Breast epithelium (tissue), 4 donors: ENCODE measurements at regions not wholly inside any gene's neighbourhood (a gene's known extent, or its start where the extent isn't known, plus 50 kb on each side); places are given as distances from the start of the nearest gene placed in this dataset.

ENCODE experiments used
- DNase-seq, 2 donors: peaks; one replicate each; pipeline ENCODE4 v3.0.0-alpha.2; 2019; ENCODE audit warnings: low spot score in 2 of 2
- H3K27ac ChIP-seq, 2 donors: fragments of 200-600 bp; sonication (generic) in 1 of 2; one replicate each; pipeline ENCODE4 v1.5.1; 2016 to 2019; ENCODE audit warnings: mild to moderate bottlenecking in 1 of 2
- H3K27me3 ChIP-seq, 2 donors: fragments of 200-600 bp; sonication (generic) in 1 of 2; one replicate each; pipeline versions ENCODE4 v1.5.1 to v1.6.0; 2017 to 2019; ENCODE audit warnings: control low read depth in 1 of 2, mild to moderate bottlenecking in 1 of 2
- H3K36me3 ChIP-seq: fragments of 200-600 bp; one replicate; pipeline ENCODE4 v1.5.1; 2019
- H3K4me1 ChIP-seq, 2 donors: fragments of 200-600 bp; sonication (generic); one replicate each; pipeline ENCODE4 v1.5.1; 2016 to 2019; ENCODE audit warnings: control low read depth in 1 of 2
- H3K4me3 ChIP-seq, 3 donors: fragments of 200-600 bp; sonication (generic); 1 replicate in 2 of 3; 2 replicates in 1 of 3; pipeline ENCODE4 v1.5.1; 2016 to 2019; ENCODE audit warnings: mild to moderate bottlenecking in 3 of 3, moderate library complexity in 2 of 3
- H3K9me3 ChIP-seq, 2 donors: fragments of 200-600 bp; sonication (generic) in 1 of 2; one replicate each; pipeline ENCODE4 v1.5.1; 2016 to 2019; ENCODE audit warnings: control low read depth in 1 of 2
- CTCF ChIP-seq, 3 donors: fragments of 450-650 bp; IDR thresholded peaks; one replicate each; pipeline ENCODE4 v1.5.1; 2016 to 2017; ENCODE audit warnings: antibody characterized with exemption in 3 of 3, mild to moderate bottlenecking in 3 of 3, moderate library complexity in 3 of 3
- POLR2A ChIP-seq: fragments of 450-650 bp; IDR thresholded peaks from one replicate; pipeline ENCODE4 v1.6.1; 2016; ENCODE audit warnings: antibody characterized with exemption, mild to moderate bottlenecking, moderate library complexity
- POLR2AphosphoS5 ChIP-seq, 3 donors: sonication (generic); formaldehyde crosslinking; IDR thresholded peaks; one replicate each; pipeline ENCODE4 v1.6.1; 2017; ENCODE audit warnings: antibody characterized with exemption in 3 of 3
- intact Hi-C: fragments of 100-400 bp; cut with DNase I; formaldehyde crosslinking; loops from one replicate; pipeline ENCODE4 v1.15.1; 2023; ENCODE audit warnings: low total_unique reads

- TF ChIP-seq CTCF (IDR thresholded peaks at IDR 0.05) = no peak
- no peak for TF ChIP-seq POLR2A
- no peak for TF ChIP-seq POLR2AphosphoS5 (IDR thresholded peaks at IDR 0.05)
- H3K4me1 ChIP-seq = no peaks in the 10 kb centered on the region
- H3K27ac ChIP-seq = no peak overlapping the region
- H3K36me3 ChIP-seq = no peaks in the 10 kb centered on the region
- H3K27me3 ChIP-seq = no peaks in the 10 kb centered on the region
- no peak overlapping the region for H3K4me3 ChIP-seq
- intact Hi-C loops = loop anchor here (5.0 kb wide), 1 partner anchor 831 kb away; no protein-coding TSS in a partner anchor
- peaks cover 0 to 4% of the 10 kb centered on the region in 2 donors for H3K9me3 ChIP-seq
- DNase-seq = no peak
Measured at GRCh38 chr11:109223451-109223850, 198.5 kb upstream of the C11orf87 start.

- no peak for TF ChIP-seq POLR2AphosphoS5 (IDR thresholded peaks at IDR 0.05)
- no peak for TF ChIP-seq CTCF (IDR thresholded peaks at IDR 0.05)
- TF ChIP-seq POLR2A = no peak
- Histone ChIP-seq H3K9me3 (no peaks in the 10 kb centered on the region), H3K36me3 (no peaks in the 10 kb centered on the region), H3K27me3 (no peaks in the 10 kb centered on the region), H3K27ac (no peak overlapping the region), H3K4me3 (no peak overlapping the region), H3K4me1 (no peaks in the 10 kb centered on the region)
- intact Hi-C loops = no loop called here
- DNase-seq = no peak
Measured at GRCh38 chr11:109229682-109230081, 192.3 kb upstream of the C11orf87 start.

GRCh38 chr11:109236188-109236587 lies 185.8 kb upstream of the C11orf87 start:
- no peak for TF ChIP-seq POLR2A
- no peak for TF ChIP-seq CTCF (IDR thresholded peaks at IDR 0.05)
- no peak for TF ChIP-seq POLR2AphosphoS5 (IDR thresholded peaks at IDR 0.05)
- H3K4me1 ChIP-seq = no peaks in the 10 kb centered on the region
- DNase-seq = no peak
- H3K27me3 ChIP-seq = no peaks in the 10 kb centered on the region
- H3K36me3 ChIP-seq = no peaks in the 10 kb centered on the region
- intact Hi-C loops = no loop called here
- no peak overlapping the region for H3K4me3 ChIP-seq
- H3K27ac ChIP-seq = no peak overlapping the region
- no peaks in the 10 kb centered on the region for H3K9me3 ChIP-seq

- intact Hi-C loops = no loop called here
- H3K36me3 ChIP-seq = no peaks in the 10 kb centered on the region
- H3K9me3 ChIP-seq = no peaks in the 10 kb centered on the region
- no peak overlapping the region for H3K27ac ChIP-seq
- no peaks in the 10 kb centered on the region for H3K4me1 ChIP-seq
- H3K27me3 ChIP-seq = no peaks in the 10 kb centered on the region
- DNase-seq = no peak
- no peak for TF ChIP-seq POLR2A
- no peak for TF ChIP-seq POLR2AphosphoS5 (IDR thresholded peaks at IDR 0.05)
- no peak for TF ChIP-seq CTCF (IDR thresholded peaks at IDR 0.05)
- no peak overlapping the region for H3K4me3 ChIP-seq
Measured at GRCh38 chr11:109236696-109237095, 185.3 kb upstream of the C11orf87 start.

- no peak for TF ChIP-seq POLR2AphosphoS5 (IDR thresholded peaks at IDR 0.05)
- no peak for TF ChIP-seq CTCF (IDR thresholded peaks at IDR 0.05)
- TF ChIP-seq POLR2A = no peak
- Histone ChIP-seq H3K4me1 (no peaks in the 10 kb centered on the region), H3K27ac (no peak overlapping the region), H3K36me3 (no peaks in the 10 kb centered on the region), H3K9me3 (no peaks in the 10 kb centered on the region), H3K4me3 (no peak overlapping the region), H3K27me3 (no peaks in the 10 kb centered on the region)
- intact Hi-C loops = no loop called here
- DNase-seq = no peak
Measured at GRCh38 chr11:109237636-109238035, 184.4 kb upstream of the C11orf87 start.
